IPS-NIHi11 (cell line): ENCODE measurements at regions not wholly inside any gene's neighbourhood (a gene's known extent, or its start where the extent isn't known, plus 50 kb on each side); places are given as distances from the start of the nearest gene placed in this dataset.
"Not testable (repeated sequence)": the region's sequence is repeated elsewhere in the genome, so short reads cannot be mapped to it uniquely, and the experiment has no call there.

Experiments
- DNase-seq: peaks from one replicate; pipeline ENCODE4 v3.0.0; 2012; ENCODE audit warnings: mixed read lengths, low spot score

DNA sequence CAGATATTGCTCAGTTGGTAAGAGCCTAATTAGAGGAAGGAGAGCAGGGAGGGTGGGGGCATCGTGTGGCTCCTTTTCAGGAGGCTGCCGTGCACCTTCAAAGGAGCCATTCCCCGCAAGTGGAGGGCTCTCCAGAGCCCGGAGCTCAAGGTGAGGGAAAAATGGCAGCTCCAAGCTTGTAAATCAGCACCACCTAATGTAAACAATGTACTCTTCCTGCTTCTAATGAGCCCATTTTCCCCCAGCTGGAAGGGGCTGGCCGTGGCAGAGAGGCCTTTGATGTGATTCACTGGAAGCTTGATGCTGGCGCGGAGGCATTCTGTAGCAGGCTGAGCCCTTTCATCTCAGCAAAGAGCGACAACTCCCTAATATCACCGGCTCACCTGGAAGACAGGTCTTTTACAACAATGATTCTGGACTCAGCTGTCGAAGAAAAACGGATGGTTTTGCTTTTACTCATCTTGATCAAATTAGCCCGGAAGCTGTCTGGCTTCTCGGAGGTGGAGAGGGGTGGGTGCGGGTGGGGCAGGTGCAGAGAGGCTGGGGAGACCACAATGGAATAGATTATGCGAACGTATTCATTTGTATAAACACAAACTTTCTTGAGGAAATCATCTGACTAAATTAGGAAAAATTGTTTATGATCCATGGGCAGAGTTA lies 112.5 kb downstream of the RRAGC start:
- peak; percentile 41 for DNase-seq

DNA sequence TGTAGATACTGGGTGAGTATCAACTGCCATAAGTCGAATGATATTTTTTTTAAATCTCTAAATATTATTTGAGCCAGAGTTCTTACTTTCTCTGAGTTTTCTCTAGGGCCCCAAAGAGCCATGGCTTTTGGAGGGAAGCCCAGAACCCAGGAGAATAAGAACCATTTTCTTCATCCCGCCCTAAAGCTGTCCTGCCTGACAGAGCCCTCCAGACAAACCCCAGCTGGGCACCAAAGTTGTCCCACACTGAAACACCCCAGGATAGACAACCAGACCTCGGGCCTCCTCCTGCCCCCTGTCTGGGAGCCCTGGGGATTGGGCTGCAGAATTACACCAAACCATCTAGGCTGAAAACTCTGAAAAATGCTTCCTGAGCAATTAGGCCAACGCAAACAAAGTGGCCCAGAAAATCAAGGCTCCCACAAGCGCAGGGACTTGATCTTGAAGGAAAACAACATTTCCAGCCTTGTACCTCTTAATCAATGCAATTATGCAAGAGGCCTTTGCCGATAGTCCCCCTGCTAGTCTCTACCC lies 113.1 kb downstream of the RRAGC start:
- no peak for DNase-seq

DNA sequence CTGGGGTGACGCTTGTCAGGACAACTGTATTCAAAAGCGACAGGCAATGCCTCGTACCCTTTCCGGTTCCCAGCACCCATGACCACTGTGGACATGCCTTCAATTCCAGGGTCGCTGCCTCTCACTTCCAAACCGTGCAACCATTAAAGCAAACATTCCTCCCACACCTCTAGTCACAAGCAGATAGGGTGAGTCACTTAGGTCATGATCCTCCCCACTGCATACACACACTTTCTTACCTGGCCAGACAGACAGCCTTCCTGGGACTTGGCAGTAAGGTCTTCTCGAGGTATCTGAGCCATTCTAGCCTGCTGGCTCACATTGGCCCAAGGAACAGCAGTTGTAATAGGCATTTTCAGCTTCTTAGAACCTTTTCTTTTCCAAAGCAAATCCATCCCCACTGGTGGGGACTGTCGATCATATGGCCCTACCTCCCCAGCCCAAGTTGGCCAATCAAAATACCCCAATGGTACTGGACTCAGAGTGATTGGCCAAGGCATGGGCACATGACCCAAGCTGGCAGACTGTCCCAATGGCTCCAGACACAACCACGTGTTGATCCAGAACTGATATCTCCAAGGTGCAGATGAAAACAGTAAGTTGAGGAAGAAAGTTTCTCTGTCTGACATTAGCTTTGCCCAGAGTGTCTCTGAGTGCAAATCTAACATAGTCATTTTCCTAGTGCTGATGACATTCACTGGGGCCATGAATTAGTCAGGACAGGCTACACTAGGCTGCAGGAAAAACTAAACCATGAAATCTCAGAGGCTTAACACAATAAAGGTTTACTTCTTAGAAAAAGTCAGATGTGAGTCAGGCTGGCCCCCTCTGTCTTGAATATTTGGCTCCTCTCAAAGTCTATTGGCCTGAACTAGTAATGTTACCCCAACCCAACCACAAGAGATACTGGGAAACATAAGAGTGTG lies 113.8 kb downstream of the RRAGC start:
- no peak for DNase-seq

DNA sequence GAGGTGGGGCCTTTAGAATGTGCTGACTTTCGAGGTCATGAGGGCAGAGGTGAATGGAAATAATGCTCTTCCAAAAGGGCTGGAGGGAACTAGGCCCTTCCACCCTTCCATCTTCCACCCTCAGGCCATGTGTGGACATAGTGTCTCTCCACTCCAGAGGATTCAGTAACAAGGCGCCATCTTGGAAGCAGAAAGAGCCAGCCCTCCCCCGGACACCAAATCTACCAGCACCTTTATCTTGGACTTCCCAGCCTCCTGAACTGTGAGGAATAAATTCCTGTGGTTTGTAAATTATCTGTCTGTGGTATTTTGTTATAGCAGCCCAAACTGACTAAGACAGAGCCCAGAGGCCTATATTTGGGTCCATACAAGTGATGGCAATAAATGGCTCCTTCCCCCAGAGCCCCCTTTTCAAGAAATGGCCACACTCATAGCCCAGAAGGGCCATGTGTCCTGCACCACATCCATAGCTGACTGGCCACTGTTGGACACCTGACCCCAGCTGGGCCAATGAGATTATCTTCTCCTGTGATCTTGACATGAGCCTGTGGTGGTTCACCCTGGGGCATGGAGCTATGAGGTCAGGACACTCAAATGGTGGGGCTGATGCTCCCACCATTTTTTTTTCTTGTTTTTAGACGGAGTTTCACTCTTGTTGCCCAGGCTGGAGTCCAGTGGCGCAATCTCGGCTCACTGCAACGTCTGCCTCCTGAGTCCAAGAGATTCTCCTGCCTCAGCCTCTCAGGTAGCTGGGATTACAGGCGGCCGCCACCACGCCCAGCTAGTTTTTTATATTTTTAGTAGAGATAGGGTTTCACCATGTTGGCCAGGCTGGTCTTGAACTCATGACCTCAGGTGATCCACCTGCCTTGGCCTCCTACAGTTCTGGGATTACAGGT lies 114.9 kb downstream of the RRAGC start:
- DNase-seq: no peak

DNA sequence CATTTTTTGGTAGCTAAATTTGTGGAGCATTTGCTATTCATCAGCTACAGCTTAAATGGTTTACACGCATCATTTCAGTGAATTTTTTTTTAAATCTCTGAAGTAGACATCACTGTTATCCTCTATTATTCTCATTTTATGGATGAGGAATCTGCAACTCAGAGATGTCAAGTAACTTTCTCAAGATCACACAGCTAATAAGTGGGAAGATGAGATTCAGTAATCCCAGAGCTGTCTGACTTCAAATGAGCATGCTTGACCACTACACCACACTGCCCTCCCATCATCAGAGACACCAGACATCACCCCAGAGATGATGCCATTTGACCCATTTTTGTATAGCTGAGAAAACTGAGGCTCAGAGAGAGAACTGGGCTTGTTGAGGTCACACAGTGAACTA lies 116.4 kb downstream of the RRAGC start:
- no peak for DNase-seq

DNA sequence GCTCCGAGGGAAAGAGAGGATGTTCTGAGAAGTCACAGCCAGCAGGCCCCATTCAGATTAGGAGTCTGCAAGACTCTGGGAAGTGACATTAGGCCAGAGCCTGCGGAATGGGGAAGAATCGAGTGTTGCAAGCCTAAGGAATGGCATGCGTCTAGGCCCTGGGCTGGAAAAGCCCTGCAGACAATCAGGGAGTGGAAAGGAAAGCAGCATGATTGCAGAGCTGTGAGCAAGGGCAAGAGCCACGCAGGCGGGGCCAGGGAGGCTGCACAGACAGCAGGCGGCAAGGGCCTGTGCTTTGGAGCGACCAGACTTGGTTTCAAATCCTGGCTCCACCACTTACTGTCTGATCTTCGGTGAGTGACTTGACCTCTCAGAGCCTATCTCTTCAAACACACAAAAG lies 118.2 kb downstream of the RRAGC start:
- DNase-seq: peak; percentile 41

DNA sequence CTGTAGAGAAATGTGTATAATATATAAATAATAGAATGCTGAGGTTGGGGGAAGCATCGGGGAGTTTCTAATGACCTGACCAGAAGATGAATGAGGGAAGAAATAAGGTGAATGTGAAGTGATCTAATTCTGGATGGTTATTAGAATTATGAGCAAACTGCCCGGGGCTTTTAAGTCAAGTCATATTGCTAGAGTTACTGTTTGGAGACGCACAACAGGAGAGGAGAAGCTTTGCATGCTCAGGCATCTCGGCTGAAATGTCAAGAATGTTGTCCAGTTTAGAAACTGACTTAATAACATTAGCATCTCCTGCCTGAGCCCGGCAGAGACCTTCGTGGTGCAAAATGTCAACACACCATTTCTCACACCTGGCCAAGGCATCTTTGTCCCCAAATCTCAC lies 119.1 kb downstream of the RRAGC start:
- DNase-seq: no peak

DNA sequence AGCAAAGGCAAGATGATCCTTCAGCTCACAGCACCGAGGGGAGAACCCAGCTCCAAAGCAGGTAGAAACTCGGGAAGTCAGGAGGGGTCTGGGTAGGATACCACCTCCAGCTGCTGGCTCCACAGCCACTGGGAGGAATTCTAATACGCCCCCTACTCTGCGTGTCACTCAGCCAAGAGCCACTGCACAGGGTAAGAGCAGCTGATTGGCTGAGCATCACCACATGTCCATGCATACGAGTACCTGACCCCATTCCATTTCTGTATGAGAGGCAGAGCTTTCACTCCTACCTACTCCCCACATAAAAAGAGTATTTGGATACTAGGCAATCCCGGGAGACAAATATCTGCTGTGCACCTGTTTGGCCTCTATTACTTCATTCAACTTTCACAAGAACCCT lies 121.4 kb downstream of the RRAGC start:
- DNase-seq: no peak

DNA sequence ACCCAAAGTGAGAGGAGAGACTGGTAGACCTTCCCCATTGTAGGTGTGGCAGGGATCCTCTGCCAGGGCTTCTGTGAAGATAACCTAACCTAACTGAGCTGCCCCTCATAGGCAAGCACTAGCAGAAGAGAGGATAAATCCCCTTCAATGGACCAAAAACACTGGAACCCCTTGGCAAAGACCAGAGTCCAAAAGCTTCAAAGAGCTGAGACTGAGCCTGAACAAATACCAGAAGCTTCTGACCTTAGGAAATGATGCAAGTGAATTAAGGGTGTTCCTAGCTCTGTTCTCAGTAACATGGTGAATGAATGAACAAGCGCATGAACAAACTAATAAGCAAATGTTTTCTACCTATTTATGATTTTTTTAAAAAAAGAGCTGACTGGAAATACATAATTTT lies 123.2 kb downstream of the RRAGC start:
- no peak for DNase-seq

DNA sequence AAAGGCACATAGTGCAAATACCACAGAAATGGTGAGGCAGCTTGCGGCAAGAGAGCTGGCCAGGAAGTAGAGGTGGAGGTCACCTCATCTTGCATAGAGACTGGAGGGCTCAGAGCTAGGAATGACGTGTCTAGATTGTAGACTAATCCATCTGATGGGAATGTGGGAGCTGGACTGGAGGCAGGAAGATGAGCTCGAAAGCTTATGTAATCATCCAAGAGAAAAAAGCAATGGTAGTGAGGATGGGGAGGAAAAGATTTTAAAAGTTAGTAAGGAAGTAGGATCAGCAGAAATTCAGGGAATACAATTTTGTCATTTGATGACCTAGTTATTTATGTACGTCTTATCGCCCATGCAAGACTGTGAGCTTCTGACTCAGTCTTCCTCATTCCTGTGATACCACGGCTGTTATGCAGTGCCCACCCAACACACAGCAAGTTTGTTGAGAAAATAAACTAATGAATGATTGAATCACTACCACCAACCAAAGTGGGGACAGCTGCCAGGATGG lies 123.9 kb downstream of the RRAGC start:
- DNase-seq: no peak

DNA sequence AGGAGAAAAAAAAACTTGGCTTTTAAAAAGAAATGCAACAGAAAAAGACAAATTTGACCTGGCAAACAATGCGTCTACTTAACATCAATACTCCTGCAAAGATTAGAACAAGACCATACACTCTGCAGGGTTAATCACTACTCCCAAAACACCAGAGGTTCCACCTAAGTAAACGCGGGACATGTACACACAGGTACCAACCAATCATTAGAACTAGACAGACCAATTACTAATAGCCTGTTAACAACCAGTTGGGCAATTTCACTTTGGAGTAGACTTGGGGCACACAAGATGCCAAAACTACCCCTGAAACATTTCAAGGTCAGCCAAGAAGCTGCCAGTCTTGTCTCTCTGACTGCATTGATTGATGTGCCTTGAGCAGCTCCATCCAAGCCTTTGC lies 125.8 kb downstream of the RRAGC start:
- DNase-seq: no peak

DNA sequence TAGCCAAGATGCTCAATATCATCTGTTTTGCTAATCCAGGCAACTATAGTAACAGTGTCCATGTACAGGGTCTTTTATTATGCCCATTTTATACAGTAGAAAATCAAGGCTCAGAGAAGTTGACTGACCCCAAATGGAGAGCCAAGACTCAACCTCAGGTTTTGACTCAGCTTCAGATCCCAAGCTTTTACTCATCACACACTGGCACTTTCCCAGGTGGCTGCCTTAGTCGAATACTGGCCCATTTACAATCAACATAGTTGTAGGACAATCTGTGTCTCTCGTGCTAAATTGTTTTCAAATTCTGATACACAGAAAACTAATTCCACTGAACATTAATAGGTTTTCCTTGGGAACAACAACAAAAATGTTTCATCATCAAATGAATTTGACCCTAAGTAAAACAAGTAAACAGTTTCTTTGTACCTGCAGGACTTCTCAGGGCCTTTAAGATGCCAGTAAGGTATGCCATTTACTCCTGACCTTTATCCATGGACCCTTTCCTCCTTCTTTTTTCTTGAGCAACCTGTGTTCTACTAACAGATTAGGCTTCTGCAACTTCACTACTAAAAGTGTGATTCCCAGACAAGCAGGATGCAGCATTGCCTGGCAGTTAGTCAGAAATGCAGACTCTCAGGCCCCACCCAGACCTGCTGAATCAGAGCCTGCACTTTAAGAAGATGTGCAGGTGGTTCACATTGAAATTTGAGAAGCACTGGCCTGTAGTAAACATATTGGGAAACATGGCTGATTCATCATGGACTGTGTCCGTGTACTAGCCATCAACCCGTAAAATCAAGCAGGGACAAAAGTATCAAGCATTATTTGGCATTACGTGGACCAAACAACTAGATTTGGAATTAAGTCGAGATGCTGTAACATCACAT lies 128.8 kb downstream of the RRAGC start:
- DNase-seq: no peak

DNA sequence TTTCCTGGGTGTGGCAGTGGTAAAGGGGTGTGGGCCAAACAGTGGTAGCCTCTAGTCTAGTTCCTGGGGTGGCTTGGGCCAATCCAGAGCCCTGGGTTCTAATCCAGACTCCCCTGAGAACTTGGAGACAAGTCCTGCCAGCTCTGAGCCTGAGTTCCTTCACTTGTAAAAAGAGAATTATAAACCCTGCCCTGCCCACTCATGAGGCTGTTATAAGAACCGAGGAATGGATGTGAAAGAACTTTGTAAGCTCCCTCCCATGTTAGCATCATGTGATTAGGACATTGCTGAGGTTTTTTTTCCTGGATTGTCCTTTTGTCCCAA lies 131.0 kb downstream of the RRAGC start:
- DNase-seq: no peak

DNA sequence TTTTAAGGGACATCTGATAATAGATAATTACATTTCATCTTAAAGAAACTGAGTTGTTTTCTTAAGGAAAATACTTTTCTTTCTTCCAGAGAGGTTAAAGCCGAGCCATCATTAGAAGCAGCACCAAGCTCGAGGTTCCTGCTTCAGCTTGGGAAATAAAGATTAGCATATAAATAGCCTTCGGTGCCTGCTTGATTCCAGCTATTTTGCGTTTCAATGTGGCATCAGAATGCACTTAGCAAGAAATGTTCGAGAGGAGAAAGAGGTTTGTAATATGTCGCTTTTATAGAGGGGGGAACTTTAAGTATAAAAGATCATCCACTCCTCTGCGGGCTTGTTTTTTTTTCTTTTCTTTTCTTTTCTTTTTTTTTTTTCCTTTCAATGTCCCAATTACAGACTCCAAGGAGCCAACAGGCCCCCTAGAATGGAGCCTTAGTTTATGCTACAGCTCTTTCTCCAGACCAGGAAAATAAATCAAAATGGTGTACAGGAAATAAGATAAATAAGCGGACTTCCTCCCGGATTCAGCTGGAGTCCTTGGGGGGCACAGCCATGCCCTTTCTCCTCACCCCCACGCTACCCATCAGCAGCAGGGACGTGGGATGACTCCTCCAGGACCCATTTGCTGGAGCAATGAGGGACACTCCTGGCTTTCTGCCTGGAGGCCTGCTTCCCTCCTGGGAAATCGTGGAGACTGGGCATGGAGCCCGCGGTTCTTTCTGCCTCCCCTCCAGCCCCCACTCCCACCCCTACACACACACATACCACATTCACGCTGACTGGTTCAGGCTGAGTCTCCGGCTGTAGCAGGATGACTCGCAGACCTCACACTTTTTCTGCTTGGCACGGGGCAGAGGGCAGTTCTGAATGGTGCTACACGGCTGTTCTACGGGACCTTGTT lies 131.6 kb downstream of the RRAGC start:
- peak; percentile 38 for DNase-seq

DNA sequence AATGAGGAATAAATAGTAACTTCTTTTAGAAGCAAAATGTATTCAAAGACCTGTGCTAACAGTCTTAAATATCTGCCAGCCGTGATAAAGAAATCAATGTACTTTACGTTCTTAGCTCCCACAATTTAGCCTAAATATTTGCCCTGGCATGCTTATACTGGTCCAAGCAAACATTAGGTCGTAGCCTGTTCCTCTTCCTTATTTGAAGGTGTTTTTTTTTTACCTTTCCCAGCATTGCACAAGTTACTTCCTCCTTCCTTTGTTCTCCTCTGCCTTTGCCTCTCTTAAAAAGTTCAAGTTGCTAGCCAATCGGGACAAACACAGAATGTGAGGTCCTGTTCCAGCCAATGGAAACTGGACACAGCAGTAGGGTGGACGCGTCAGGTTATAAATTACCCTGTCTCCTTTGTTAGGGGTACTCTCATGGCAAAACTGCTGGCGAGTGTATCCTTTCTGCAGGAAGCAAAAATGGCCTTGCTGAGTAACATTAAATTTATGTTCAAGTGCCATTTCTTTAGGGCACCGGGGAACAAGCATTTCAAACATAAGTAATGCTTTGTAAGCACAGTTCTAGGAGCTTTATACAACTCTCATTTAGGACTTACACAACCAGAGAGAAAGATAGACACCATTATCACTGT lies 134.1 kb downstream of the RRAGC start:
- DNase-seq: not testable (repeated sequence)

DNA sequence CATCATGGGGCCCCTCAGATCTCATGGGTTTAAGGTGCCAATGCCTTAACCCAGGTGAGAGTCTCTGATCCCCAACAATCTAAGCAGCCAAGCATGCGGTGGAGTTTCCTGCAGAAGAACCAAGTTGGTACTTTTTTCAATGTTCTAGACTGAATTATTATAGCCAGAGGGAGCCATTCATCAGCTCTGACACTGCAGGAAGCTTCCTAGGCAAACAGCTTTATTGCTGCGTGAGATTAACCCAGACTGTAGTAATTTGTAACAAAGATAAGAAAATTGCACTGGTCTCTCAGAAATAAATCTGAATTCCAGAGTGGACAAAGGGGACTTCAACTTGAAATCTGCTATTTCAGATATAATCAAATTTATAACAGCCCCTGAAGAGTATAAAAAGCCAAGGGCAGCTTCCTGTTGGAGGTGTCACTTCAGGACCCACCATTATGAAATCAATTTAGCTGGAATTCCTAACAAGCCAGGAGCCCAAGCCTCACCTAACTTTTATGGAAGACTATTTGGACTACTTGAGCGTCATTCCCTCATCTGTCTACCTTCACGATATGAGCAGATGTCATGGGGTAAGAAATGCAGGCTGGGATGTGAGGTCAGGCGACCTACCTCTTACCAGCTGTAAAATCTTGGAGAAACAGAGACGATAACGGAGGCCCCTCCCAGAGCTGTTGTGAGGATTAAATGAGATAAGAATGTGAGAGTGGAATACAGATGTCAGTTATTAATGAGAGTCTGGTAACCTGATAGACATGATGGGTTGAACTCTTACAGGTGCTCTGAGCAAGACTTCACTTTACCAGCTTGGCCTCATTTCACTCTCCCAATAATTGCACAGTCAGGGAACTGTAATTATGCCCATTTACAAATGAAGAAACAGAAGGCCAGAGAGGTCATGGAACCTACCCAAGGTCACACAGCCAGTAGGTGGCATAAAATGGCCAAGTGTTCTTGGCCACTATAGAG lies 135.1 kb downstream of the RRAGC start:
- no peak for DNase-seq

DNA sequence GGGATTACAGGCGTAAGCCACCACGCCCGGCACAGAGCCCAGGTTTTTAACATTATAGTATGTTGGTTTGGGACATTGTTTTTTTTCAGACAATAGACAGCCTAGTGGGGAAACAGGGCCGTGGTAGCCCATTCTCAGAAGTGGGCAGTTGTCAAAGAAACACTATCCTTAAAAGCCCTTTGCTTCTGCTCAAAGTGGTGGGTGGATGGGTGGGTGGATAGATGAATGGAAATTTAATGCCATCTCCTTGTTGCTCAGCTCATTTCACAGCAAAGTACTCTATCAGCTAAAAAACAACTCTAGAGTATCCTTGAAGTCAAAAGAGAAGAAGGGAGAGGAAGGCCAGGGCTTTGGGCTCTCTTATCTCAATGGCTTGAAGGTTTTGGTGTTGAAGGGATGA lies 137.8 kb downstream of the RRAGC start:
- no peak for DNase-seq

DNA sequence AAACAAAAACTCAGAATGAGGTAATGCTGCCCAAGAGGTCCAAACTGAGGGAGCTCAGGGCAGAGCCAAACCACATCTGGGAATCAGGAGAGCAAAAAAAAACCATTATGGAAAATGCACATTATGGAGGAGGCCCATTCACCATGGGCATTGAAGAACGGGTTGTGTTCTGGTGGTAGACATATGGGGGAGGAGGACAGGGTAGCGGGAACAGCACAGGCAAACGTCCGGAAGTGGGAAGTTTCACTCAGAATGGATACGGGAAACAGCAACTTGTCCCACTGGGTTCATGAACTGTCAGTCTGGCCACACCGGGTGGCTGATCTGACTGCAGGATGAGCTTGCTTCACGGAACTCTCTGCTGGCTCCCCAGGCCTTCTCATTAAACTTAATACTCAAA lies 139.7 kb downstream of the RRAGC start:
- DNase-seq: no peak
